HG03521 (cell line): ENCODE measurements at regions not wholly inside any gene's neighbourhood (a gene's known extent, or its start where the extent isn't known, plus 50 kb on each side); places are given as distances from the start of the nearest gene placed in this dataset.

Experiments
- ATAC-seq: cut with Tn5 transposase; IDR thresholded peaks from one replicate; pipeline ENCODE4 v1.9.1; 2021; ENCODE audit warnings: mild to moderate bottlenecking, moderate library complexity; ENCODE audit not compliant: unreplicated experiment

GRCh38 chr4:31051565-31051964 is 331.4 kb downstream of the PCDH7 start:
- ATAC-seq: no peak

DNA sequence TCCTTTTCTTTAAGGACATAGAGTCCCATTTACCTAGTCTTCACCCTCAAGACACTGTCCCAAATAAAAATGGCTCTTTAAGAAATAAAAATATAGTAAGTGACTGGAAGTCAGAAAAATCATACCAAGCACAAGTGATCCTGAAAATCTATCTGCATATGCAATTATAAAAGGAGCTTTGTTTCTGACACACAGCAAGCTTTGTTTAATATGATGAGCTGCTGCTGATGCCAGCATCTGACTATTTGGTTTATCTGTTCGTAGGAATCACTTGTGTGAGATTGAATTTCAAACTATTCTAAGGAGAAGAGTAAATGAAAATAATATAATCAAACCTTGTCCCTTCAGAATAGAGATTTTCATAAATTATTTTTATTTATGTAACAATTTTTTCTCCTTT is 332.4 kb downstream of the PCDH7 start:
- ATAC-seq: no peak

GRCh38 chr4:31053451-31053850 is 333.3 kb downstream of the PCDH7 start:
- ATAC-seq: no peak

- ATAC-seq: no peak
Measured at GRCh38 chr4:31054295-31054694, 334.1 kb downstream of the PCDH7 start.

- ATAC-seq: no peak
Measured at GRCh38 chr4:31058656-31059055, 338.5 kb downstream of the PCDH7 start.

DNA sequence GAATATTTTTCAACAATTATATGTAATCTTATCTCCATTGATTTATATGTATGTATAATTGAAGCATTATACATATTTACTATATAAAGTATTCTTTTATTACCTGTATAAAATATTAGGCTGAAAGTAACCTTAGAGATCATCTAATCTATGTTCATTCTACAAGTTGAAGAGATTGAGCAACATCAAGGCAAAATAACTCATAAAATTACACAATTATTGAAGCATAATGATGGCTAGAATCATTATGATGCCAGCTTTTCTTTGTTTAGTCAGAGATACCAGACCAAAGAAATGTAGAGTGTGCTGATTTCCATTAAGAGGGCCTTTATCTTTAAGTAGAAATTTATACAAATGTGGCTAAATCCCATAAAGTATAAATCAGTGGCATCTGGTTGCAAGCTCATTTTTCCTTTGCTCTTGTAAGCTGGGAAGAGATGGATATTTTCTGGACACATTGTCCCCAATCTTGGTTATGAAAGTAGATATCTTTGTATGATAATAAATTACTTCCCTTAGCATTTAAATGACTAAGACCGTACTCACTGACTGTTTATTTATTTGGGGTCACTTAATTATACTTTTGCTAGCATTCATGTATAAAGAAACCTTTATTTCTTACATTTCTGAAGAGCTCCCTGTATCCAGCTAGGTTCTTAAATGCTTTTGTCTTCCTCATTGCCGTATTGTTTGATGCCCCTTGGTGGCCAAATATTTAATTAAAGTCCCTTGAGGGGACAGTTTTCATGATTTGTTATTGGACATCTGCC is 339.8 kb downstream of the PCDH7 start:
- ATAC-seq: no peak

- ATAC-seq: no peak
Measured at GRCh38 chr4:31065086-31065485, 344.9 kb downstream of the PCDH7 start.

DNA sequence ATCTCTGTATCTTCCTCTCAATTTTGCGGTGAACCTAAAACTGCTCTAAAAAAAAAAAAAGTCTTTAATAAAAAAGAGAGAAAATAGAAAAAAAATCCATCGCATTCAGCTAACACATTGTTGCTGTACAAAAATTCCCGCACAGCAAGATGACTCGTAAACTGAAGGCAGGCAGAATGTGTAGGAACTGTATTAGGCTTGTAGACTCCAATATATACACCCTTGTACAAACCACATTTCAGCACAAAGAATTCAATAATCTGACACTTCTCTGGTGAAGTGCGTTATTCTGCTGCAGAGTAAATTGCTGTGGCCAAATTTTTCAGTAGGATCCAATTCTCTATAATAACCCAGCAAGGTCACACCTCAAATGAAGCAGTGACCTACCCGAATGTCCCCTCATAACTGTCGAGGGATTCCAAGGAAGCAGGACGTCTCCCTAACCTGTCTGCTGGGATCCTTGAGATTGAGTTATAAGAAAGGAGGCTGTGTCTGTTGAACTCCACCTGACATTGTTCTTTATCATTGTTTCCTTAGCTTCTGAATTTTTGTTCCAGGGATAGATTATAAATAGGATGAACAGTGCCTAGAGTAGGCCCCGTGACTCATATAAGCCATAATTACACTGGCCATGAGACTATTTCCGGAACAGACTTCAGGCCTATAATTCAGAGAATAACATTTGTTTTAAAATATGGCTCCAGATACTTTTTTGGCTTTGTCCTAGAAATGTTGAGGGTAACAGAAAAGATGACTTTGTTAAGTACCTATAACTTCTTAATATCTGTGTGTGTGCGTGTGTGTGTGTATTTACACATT is 348.3 kb downstream of the PCDH7 start:
- ATAC-seq: no peak

DNA sequence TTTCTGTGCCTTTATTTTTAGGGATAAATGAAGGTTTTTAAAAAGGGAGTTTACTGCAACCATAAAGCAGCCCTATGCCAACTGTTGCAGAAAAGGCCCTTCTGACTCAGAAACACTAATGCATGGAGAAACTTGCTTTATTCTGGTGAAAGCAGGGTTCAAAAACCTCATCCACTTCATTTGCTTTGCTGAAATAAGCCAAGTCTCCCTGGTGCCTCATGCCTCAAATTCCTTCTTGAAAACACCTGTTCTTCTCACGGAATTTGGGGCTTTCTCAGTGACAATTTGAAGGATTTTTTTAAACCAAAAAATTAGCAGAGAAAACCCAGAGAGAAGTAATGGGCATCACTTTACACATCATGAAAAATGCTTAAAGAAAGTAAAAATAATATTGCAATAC is 349.0 kb downstream of the PCDH7 start:
- no peak for ATAC-seq

- ATAC-seq: no peak
Measured at GRCh38 chr4:31071508-31072486, 351.6 kb downstream of the PCDH7 start.

DNA sequence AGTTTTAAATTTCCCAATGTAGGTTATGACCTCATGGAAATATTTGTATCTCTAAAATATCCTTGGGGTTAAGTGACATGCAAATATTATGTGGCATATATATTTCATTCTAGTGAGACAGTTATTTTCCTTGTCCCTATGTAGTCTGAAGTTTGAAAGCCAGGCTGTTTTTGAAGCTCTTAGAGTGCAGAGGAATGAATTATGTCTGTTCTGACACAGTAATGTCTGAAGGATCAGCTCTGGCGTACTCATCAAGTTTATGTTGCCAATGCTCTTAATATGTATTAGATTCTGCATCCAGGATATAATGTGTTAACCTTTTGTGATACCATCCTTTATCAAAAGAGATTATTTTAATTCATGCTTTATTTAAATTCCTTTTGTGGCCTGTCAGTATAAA is 355.8 kb downstream of the PCDH7 start:
- ATAC-seq: no peak

GRCh38 chr4:31078661-31079060 is 358.5 kb downstream of the PCDH7 start:
- no peak for ATAC-seq

DNA sequence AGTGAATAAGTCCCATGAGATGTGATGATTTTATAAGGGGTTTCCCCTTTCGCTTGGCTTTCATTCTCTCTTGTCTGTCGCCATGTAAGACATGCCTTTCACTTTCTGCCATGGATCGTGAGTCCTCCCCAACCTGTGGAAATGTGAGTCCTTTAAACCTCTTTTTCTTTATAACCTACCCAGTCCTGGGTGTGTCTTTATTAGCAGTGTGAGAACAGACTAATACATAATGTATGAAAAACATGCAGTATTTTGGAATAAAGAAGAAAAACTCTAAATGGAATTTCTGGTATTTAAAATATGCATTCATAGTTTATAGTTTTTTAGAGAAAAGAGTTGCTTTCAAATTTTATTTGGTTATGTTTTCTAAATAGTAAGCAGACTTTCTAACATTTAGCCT is 360.7 kb downstream of the PCDH7 start:
- ATAC-seq: no peak

DNA sequence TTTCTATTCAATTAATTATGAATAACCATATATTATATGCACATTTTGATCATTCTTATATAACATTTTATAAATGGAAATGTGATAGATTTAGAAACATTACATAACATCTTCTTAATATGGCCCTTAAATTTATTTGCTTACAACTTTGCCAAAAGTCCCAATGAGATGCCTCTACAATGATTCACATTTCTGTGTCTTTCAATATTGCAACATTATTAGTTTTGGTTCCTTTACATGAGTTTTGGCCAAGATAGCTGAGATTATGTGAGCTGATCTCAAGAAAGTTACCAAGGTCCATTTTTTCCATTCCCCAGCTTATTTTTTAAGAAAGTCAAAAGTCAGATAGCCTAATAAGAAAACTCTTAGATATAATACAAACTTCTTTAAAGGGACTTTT is 361.2 kb downstream of the PCDH7 start:
- no peak for ATAC-seq

DNA sequence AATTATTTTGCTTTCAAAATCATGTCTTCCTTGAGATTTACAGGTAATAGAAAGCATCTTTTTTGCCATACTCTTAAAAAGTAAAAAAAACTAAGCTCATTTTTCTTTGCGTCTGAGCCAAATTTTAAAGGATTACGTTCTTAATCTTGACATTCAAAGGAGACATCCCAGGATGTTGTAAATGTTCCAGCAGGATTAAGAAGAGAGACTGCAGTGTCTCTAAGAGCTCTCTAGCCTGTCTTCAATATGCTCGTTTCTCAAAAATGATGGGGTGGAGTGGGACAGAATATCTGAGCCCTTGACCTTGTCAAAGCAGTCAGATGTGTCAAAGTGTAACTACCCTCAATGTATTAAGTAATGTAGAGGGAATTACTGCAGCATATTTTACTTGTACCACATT is 363.3 kb downstream of the PCDH7 start:
- no peak for ATAC-seq

- ATAC-seq: no peak
Measured at GRCh38 chr4:31084806-31085416, 364.7 kb downstream of the PCDH7 start.

DNA sequence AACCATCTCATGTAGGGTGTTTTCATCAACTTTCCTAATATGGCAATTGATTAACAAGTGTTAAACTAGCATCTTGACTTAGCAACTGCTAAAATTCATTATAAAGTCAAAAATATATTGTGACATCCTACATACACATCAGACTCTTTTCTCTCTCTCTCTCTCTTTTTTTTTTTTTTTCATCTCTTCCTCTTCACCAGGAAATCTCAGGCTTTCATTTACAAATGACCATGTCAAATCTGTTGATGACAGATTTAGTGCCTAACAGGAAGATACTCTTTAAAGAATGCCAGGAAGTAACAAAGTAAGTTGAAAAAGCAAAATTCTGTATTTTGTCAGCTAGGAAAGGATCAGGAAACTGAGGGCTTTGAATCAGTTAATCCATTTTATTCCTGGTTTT is 365.5 kb downstream of the PCDH7 start:
- no peak for ATAC-seq

GRCh38 chr4:31086756-31087330 is 366.7 kb downstream of the PCDH7 start:
- ATAC-seq: no peak

- no peak for ATAC-seq
Measured at GRCh38 chr4:31088600-31089230, 368.5 kb downstream of the PCDH7 start.

DNA sequence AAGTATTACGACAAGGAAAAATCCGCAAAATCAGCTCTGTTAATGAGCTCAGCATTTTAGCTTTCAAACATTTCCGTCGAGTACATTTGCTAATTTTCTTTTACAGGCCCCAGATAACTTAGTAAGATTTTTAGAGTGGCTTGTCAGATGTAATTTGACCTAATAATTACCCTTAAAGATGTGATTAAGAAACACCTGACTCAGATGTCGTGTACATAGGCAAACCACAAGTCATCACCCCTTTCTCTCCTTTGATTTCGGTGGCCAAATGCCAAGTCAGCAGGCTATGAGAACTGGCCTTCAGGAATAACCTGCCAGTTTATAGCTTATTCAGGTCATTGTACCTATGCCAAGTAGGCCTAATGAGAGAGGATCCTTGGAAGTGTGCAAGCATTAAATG is 369.6 kb downstream of the PCDH7 start:
- no peak for ATAC-seq
